Neural progenitor cell (in vitro differentiated cells): ENCODE measurements at regions not wholly inside any gene's neighbourhood (a gene's known extent, or its start where the extent isn't known, plus 50 kb on each side); places are given as distances from the start of the nearest gene placed in this dataset.

Experiments used
- DNase-seq: peaks from one replicate; pipeline ENCODE4 v3.0.0-alpha.2; 2016; ENCODE audit warnings: low spot score
- H2AFZ ChIP-seq: fragments of 200-600 bp; sonication (generic); replicated peaks from 2 replicates; pipeline ENCODE4 v1.6.1; 2016; ENCODE audit warnings: antibody characterized with exemption
- H3F3A ChIP-seq: fragments of 200-600 bp; sonication (generic); 2 replicates; pipeline ENCODE4 v1.6.1; 2016; ENCODE audit warnings: antibody characterized with exemption, low read depth
- H3K27ac ChIP-seq: fragments of 200-600 bp; sonication (generic); 2 replicates; pipeline ENCODE4 v1.5.1; 2016; ENCODE audit warnings: mild to moderate bottlenecking
- H3K27me3 ChIP-seq: fragments of 200-600 bp; sonication (generic); 2 replicates; pipeline ENCODE4 v1.6.1; 2016; ENCODE audit warnings: mild to moderate bottlenecking, moderate library complexity
- H3K36me3 ChIP-seq: fragments of 200-600 bp; sonication (generic); 2 replicates; pipeline ENCODE4 v1.5.1; 2016
- H3K4me1 ChIP-seq: fragments of 200-600 bp; sonication (generic); 2 replicates; pipeline ENCODE4 v1.6.1; 2016; ENCODE audit warnings: mixed run types
- H3K4me2 ChIP-seq: fragments of 200-600 bp; sonication (generic); 2 replicates; pipeline ENCODE4 v1.6.1; 2016
- H3K4me3 ChIP-seq: fragments of 200-600 bp; sonication (generic); 2 replicates; pipeline ENCODE4 v1.5.1; 2016
- H3K79me2 ChIP-seq: fragments of 200-600 bp; sonication (generic); 2 replicates; pipeline ENCODE4 v1.6.1; 2016; ENCODE audit warnings: low read depth
- H3K9ac ChIP-seq: fragments of 200-600 bp; sonication (generic); 2 replicates; pipeline ENCODE4 v1.6.1; 2016
- H3K9me3 ChIP-seq: fragments of 200-600 bp; sonication (generic); 2 replicates; pipeline ENCODE4 v1.5.1; 2016; ENCODE audit warnings: low read depth
- H4K20me1 ChIP-seq: fragments of 200-600 bp; sonication (generic); 2 replicates; pipeline ENCODE4 v1.6.1; 2016; ENCODE audit warnings: low read depth
- H3K27ac Mint-ChIP-seq: 3 replicates; pipeline ENCODE4 v1.8.0; 2021; ENCODE audit warnings: mixed read lengths
- H3K27me3 Mint-ChIP-seq: 2 replicates; pipeline ENCODE4 v1.8.0; 2022; ENCODE audit warnings: low read depth, mild to moderate bottlenecking, inconsistent platforms, moderate library complexity, mixed read lengths; ENCODE audit not compliant: insufficient read depth
- H3K36me3 Mint-ChIP-seq: 3 replicates; pipeline ENCODE4 v1.8.0; 2021; ENCODE audit warnings: mixed read lengths
- H3K4me1 Mint-ChIP-seq: 3 replicates; pipeline ENCODE4 v1.8.0; 2021; ENCODE audit warnings: mixed read lengths
- H3K4me3 Mint-ChIP-seq: 3 replicates; pipeline ENCODE4 v1.8.0; 2021; ENCODE audit warnings: mild to moderate bottlenecking, moderate library complexity, mixed read lengths
- H3K9me3 Mint-ChIP-seq: 3 replicates; pipeline ENCODE4 v1.8.0; 2020; ENCODE audit warnings: mixed read lengths
- EZH2 ChIP-seq: fragments of 200-600 bp; sonication (generic); IDR thresholded peaks from 2 replicates; pipeline ENCODE4 v1.6.1; 2017; ENCODE audit warnings: antibody characterized with exemption, mild to moderate bottlenecking, moderate library complexity
- EZH2phosphoT487 ChIP-seq: fragments of 200-600 bp; sonication (generic); IDR thresholded peaks from 2 replicates; pipeline ENCODE4 v1.6.1; 2017; ENCODE audit warnings: antibody characterized with exemption
- TF ChIP-seq, protein P1 (sequence below): fragments of 200-600 bp; sonication (generic); IDR thresholded peaks from 2 replicates; pipeline ENCODE4 v1.5.1; 2017; ENCODE audit warnings: antibody characterized with exemption, mild to moderate bottlenecking

DNA sequence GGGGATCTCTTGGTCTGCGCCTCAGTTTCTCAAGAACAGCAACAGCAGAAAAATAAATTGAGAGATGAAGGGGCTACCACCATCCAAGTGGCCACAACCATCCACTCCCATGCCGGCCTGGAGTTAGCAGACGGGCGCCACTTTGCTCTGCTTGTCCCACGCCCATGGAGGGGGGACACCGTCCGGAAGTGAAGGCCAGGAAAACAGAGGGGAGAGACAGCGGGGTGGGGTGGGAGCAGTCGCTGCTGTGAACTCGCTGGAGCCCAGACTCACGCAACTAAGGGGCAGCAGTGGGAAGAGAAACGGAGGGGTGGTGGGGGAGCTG lies 135.4 kb downstream of the KIF20B start:
- Histone ChIP-seq H4K20me1 (no peaks in the 10 kb centered on the region), H3K4me2 (no peak overlapping the region), H3K27ac (no peak overlapping the region), H3K4me3 (no peak overlapping the region), H3K9me3 (no peaks in the 10 kb centered on the region), H3K36me3 (no peaks in the 10 kb centered on the region), H2AFZ (no peak overlapping the region), H3F3A (no peaks in the 10 kb centered on the region), H3K79me2 (no peaks in the 10 kb centered on the region), H3K9ac (no peak overlapping the region), H3K4me1 (no peaks in the 10 kb centered on the region), H3K27me3 (no peaks in the 10 kb centered on the region)
- Mint-ChIP-seq H3K9me3 (peaks cover 2% of the 10 kb centered on the region), H3K36me3 (no peaks in the 10 kb centered on the region), H3K27ac (no peak overlapping the region), H3K27me3 (no peaks in the 10 kb centered on the region), H3K4me1 (no peaks in the 10 kb centered on the region), H3K4me3 (no peak overlapping the region)
- no peak for DNase-seq
- TF ChIP-seq EZH2phosphoT487 (no peak), EZH2 (no peak)
- TF ChIP-seq, protein P1, sequence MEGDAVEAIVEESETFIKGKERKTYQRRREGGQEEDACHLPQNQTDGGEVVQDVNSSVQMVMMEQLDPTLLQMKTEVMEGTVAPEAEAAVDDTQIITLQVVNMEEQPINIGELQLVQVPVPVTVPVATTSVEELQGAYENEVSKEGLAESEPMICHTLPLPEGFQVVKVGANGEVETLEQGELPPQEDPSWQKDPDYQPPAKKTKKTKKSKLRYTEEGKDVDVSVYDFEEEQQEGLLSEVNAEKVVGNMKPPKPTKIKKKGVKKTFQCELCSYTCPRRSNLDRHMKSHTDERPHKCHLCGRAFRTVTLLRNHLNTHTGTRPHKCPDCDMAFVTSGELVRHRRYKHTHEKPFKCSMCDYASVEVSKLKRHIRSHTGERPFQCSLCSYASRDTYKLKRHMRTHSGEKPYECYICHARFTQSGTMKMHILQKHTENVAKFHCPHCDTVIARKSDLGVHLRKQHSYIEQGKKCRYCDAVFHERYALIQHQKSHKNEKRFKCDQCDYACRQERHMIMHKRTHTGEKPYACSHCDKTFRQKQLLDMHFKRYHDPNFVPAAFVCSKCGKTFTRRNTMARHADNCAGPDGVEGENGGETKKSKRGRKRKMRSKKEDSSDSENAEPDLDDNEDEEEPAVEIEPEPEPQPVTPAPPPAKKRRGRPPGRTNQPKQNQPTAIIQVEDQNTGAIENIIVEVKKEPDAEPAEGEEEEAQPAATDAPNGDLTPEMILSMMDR = no peak

DNA sequence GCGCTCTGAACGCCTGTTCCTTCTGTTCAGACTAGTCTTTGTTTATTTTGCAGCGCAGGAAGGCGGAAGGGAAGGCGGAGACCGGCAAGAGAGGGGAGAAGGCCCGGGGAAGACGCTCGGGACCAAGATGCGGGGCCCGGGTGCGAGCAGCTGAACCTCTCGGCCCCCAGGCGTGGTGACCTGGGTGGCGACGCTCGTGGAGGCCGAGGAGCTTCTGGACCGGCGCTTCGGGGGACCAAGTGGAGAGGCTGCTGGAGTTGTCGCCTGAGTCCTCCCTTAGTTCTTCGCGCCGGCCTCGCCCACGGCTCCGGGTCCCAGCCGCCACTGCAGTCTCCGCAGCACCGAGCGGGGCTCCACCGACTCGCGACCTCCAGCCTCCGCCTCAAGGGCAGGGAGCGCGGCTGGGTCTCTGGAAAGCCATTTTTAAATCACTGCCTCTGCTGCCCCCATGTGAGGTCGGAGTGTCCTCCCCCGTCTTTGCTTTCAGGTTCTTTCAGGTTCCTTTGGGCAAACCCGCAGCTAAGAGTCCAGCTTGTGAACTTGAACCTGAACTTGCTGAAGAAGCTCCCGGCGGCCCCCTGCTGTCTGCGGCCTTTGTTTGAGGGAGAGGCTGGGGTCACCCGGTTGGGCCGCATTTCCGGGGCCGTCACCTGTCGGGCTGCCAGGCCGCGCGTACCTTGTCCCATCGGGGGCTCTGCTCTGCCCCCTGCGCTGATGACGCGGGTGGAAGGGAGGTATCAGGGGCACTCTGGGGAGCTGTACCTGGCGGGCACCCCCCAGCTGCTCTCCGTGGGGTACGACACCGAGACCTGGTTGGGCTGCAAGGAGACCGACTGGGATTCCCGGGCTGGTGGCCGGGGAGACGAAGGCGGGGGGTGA lies 136.0 kb downstream of the KIF20B start:
- no peaks in the 10 kb centered on the region for H4K20me1 ChIP-seq
- no peak overlapping the region for H2AFZ ChIP-seq
- Mint-ChIP-seq H3K9me3 (peaks cover 2% of the 10 kb centered on the region), H3K27ac (no peak overlapping the region), H3K36me3 (no peaks in the 10 kb centered on the region), H3K4me1 (no peaks in the 10 kb centered on the region), H3K27me3 (no peaks in the 10 kb centered on the region), H3K4me3 (no peak overlapping the region)
- H3K4me3 ChIP-seq = no peak overlapping the region
- no peak overlapping the region for H3K9ac ChIP-seq
- no peak overlapping the region for H3K4me2 ChIP-seq
- TF ChIP-seq EZH2phosphoT487 (no peak), EZH2 (no peak)
- TF ChIP-seq, protein P1 = no peak
- H3K4me1 ChIP-seq = no peaks in the 10 kb centered on the region
- H3K27ac ChIP-seq = no peak overlapping the region
- H3F3A ChIP-seq = no peaks in the 10 kb centered on the region
- no peaks in the 10 kb centered on the region for H3K9me3 ChIP-seq
- no peak for DNase-seq
- H3K36me3 ChIP-seq = no peaks in the 10 kb centered on the region
- H3K27me3 ChIP-seq = no peaks in the 10 kb centered on the region
- H3K79me2 ChIP-seq = no peaks in the 10 kb centered on the region

DNA sequence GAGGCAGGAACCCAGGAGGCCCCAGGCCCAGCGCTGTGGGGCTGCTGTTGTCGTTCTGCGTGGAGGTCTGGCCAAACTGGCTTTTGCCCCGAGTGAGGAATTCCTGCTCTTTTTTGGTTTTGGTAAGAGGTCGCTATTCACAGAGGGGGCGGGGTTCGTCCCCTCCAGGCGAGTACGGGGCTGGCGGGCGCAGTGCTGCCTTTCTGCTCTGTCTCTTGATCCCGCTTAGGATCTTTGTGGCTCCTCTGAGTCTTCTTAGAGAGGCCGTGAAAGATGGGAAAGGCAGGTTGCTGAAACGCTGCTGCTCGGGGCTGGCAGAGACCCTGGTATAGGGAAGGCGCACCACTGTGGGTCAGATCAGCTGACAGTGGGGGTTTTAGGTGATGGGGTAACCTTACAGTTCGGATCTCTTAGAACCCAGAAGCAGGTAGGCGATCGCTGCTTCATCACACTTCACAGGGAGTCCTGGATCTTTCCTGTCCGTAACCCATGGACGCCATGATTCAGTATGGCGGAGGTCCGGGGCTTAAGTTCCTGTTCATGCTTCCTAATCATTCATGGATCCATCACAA lies 136.7 kb downstream of the KIF20B start:
- Mint-ChIP-seq H3K27me3 (no peaks in the 10 kb centered on the region), H3K4me1 (no peaks in the 10 kb centered on the region), H3K4me3 (no peak overlapping the region), H3K9me3 (peaks cover 2% of the 10 kb centered on the region), H3K27ac (no peak overlapping the region), H3K36me3 (no peaks in the 10 kb centered on the region)
- Histone ChIP-seq H3K4me1 (no peaks in the 10 kb centered on the region), H2AFZ (no peak overlapping the region), H3F3A (no peaks in the 10 kb centered on the region), H3K27me3 (no peaks in the 10 kb centered on the region), H3K4me3 (no peak overlapping the region), H3K79me2 (no peaks in the 10 kb centered on the region), H3K27ac (no peak overlapping the region), H3K4me2 (no peak overlapping the region), H3K36me3 (no peaks in the 10 kb centered on the region), H3K9me3 (no peaks in the 10 kb centered on the region), H3K9ac (no peak overlapping the region), H4K20me1 (no peaks in the 10 kb centered on the region)
- DNase-seq = no peak
- TF ChIP-seq, protein P1 = no peak
- TF ChIP-seq EZH2phosphoT487 (no peak), EZH2 (no peak)
